CD4-positive, alpha-beta memory T cell (primary cell): ENCODE measurements at regions not wholly inside any gene's neighbourhood (a gene's known extent, or its start where the extent isn't known, plus 50 kb on each side); places are given as distances from the start of the nearest gene placed in this dataset.

ENCODE experiments used
- CTCF ChIA-PET: fragments of 350-600 bp; sonication (Branson Sonifier 250); formaldehyde crosslinking; loops from one replicate; lab custom pipeline; 2021; ENCODE audit warnings: inconsistent platforms; ENCODE audit not compliant: partially characterized antibody; lab: Charles Lee
- POLR2A ChIA-PET: fragments of 350-600 bp; sonication (Branson Sonifier 250); formaldehyde crosslinking; loops from one replicate; lab custom pipeline; 2021; ENCODE audit not compliant: partially characterized antibody; lab: Charles Lee
- DNase-seq, 5 donors: peaks; one replicate each; pipeline versions ENCODE4 v3.0.0 to v3.0.0-alpha.2; 2020 to 2022; ENCODE audit warnings: mixed read lengths in 1 of 5
- H3K27ac ChIP-seq: one replicate; pipeline ENCODE4 v1.7.0; 2013; ENCODE audit warnings: low read depth, low read length
- H3K27me3 ChIP-seq: 2 replicates; pipeline ENCODE4 v1.7.0; 2013; ENCODE audit warnings: mild to moderate bottlenecking, low read length, moderate library complexity; ENCODE audit not compliant: insufficient read depth
- H3K36me3 ChIP-seq: 2 replicates; pipeline ENCODE4 v1.7.0; 2013; ENCODE audit warnings: mild to moderate bottlenecking, low read length, moderate library complexity; ENCODE audit not compliant: insufficient read depth
- H3K4me1 ChIP-seq: 2 replicates; pipeline ENCODE4 v1.7.0; 2013; ENCODE audit warnings: mild to moderate bottlenecking, low read length, moderate library complexity; ENCODE audit not compliant: insufficient read depth
- H3K4me3 ChIP-seq, 2 donors: one replicate each; pipeline ENCODE4 v1.7.0; 2013; ENCODE audit warnings: low read length in 2 of 2, mild to moderate bottlenecking in 1 of 2
- H3K9me3 ChIP-seq, 2 donors: one replicate each; pipeline ENCODE4 v1.7.0; 2013; ENCODE audit warnings: low read length in 2 of 2, control low read depth in 1 of 2; ENCODE audit not compliant: control insufficient read depth in 1 of 2
- H3K27ac Mint-ChIP-seq, 7 donors: one replicate each; pipeline ENCODE4 v1.8.0; 2020 to 2021; ENCODE audit warnings: mixed read lengths in 7 of 7, mild to moderate bottlenecking in 6 of 7, inconsistent platforms in 3 of 7, moderate library complexity in 3 of 7
- H3K27me3 Mint-ChIP-seq, 2 donors: one replicate each; pipeline ENCODE4 v1.8.0; 2020 to 2021; ENCODE audit warnings: mixed read lengths in 2 of 2
- H3K36me3 Mint-ChIP-seq, 2 donors: one replicate each; pipeline ENCODE4 v1.8.0; 2020 to 2021; ENCODE audit warnings: mixed read lengths in 2 of 2, inconsistent platforms in 1 of 2, mild to moderate bottlenecking in 1 of 2
- H3K4me1 Mint-ChIP-seq, 4 donors: one replicate each; pipeline ENCODE4 v1.8.0; 2020 to 2021; ENCODE audit warnings: mixed read lengths in 4 of 4, mild to moderate bottlenecking in 1 of 4
- H3K4me3 Mint-ChIP-seq, 8 donors: one replicate each; pipeline ENCODE4 v1.8.0; 2020 to 2021; ENCODE audit warnings: mixed read lengths in 8 of 8, mild to moderate bottlenecking in 7 of 8, moderate library complexity in 6 of 8, inconsistent platforms in 3 of 8
- H3K9me3 Mint-ChIP-seq, 8 donors: one replicate each; pipeline ENCODE4 v1.8.0; 2020 to 2021; ENCODE audit warnings: mixed read lengths in 8 of 8, mild to moderate bottlenecking in 5 of 8, inconsistent platforms in 3 of 8, moderate library complexity in 1 of 8
- intact Hi-C: fragments of 100-400 bp; cut with micrococcal nuclease; formaldehyde crosslinking; loops from one replicate; pipeline ENCODE4 v1.15.1; 2023

DNA sequence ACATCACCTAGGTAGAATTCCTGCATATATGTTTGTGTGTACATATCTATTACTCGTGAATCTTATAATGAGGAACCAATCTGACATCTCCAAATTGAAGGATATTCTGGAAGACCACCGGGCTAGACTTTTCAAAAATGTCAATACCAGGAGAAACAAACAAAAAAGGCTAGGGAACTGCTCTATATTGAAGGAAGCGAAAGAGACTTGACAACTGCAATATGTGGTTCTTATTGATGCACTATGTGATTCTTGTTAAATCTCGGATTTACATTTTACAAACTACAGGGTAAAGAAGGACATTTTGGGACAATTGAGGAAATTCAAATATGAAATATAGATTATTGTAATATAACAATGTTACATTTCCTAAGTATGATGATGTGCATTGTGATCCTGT is 137.5 kb upstream of the CCDC54 start:
- peaks cover 11 to 19% (median 16%) of the 10 kb centered on the region in 4 donors for H3K4me1 Mint-ChIP-seq
- intact Hi-C loops = loop anchor here (1.0 to 10.0 kb wide), 4 partner anchors 191 to 1165 kb away; partner anchors contain the start of gene BBX
- H3K9me3 Mint-ChIP-seq = no peaks in the 10 kb centered on the region
- Histone ChIP-seq H3K4me1 (peaks cover 13% of the 10 kb centered on the region), H3K4me3 (no peak overlapping the region), H3K36me3 (no peaks in the 10 kb centered on the region), H3K27me3 (no peaks in the 10 kb centered on the region), H3K9me3 (no peaks in the 10 kb centered on the region), H3K27ac (no peak overlapping the region)
- H3K36me3 Mint-ChIP-seq = no peaks in the 10 kb centered on the region
- ChIA-PET POLR2A (no interaction called here), CTCF (interaction anchor here (1.1 to 5.7 kb wide), 3 partner anchors 182 to 688 kb away, joined by 3 to 49 read pairs (median 3); no protein-coding TSS in a partner anchor)
- no peak overlapping the region for H3K27ac Mint-ChIP-seq
- peak overlapping the region; percentile 69 to 90 (median 86) for H3K4me3 Mint-ChIP-seq
- no peak for DNase-seq
- peaks cover 0 to 4% of the 10 kb centered on the region in 2 donors for H3K27me3 Mint-ChIP-seq

DNA sequence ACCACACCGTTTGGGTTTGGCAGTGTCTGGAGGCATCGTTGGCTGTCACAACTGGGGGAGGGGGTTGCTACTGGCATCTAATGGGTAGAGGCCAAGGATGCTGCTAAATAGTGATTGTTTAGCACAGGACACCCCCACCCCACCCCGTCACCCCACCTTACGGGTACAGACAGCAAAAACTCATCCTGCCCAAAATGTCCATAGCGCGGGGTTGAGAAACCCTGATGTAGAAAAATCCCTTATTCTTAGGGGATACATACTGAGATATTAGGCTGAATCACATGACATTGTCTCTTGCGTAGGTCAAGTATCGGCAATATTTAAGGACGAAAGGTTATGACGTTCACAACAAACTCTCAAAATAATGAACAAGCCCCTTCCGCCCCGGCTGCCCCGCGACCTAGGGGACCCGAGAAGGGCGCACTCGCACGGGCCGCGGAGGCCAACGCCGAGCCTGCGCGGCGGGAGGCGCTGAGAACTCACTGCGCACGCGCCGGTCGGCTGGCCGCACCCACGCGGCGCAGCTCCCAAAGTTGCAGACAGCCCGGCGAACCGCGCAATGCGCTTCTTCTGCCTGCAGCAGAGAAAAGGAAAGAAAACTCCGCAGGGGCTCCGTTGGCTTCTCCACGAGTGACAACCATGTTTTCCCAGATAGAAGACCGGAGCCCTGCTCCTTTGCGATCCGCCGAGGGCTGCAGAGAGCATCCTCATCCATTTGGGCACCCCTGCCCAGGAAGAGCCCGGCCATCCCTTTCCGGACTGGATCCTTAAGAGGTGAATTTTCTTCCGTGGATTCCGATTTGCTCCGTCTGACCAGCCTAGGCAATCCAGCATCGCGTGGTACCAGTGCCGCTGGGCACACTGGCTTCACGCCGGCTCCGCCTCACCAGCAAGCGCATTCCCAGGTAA is 136.8 kb upstream of the CCDC54 start:
- ChIA-PET POLR2A (no interaction called here), CTCF (no interaction called here)
- H3K27me3 Mint-ChIP-seq = peaks cover 0 to 4% of the 10 kb centered on the region in 2 donors
- intact Hi-C loops = loop anchor here (1.0 to 2.0 kb wide), 2 partner anchors 190 to 282 kb away; partner anchors contain the start of gene BBX
- Histone ChIP-seq H3K27me3 (no peaks in the 10 kb centered on the region), H3K4me1 (peaks cover 12% of the 10 kb centered on the region), H3K9me3 (no peaks in the 10 kb centered on the region), H3K27ac (peak overlapping the region; percentile 18), H3K4me3 (peak overlapping the region; percentile 59 to 74), H3K36me3 (no peaks in the 10 kb centered on the region)
- H3K27ac Mint-ChIP-seq = peak overlapping the region in 4 of 7 donors; percentile 20 to 87 (median 47)
- DNase-seq = peak; percentile 59 to 77 (median 74)
- no peaks in the 10 kb centered on the region for H3K9me3 Mint-ChIP-seq
- H3K4me1 Mint-ChIP-seq = peaks cover 11 to 19% (median 16%) of the 10 kb centered on the region in 4 donors
- H3K4me3 Mint-ChIP-seq = peak overlapping the region; percentile 85 to 93 (median 90)
- no peaks in the 10 kb centered on the region for H3K36me3 Mint-ChIP-seq

DNA sequence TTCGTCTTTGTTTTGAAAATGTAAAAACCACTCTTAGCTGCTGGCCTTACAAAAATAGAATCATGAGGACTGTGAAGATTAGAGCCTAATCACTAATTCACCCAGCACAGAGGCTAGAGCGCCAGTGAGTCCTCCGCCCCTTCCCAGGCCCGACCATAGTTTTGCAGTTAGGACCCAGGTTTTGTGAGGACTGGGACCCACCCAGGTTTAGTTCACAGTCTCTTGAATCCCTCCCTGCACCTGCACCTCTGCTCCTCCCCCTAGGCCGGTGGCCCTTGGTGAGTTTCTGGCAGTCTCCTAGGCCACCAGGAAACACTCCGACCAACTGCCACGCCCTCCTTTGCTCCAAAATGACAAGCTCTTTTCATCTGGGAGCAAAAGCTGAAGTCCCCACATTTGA is 136.0 kb upstream of the CCDC54 start:
- intact Hi-C loops = loop anchor here (2.0 kb wide), 1 partner anchor 282 kb away; the partner anchor contains the start of gene BBX
- peak overlapping the region; percentile 18 for H3K27ac ChIP-seq
- no peaks in the 10 kb centered on the region for H3K36me3 ChIP-seq
- Mint-ChIP-seq H3K9me3 (no peaks in the 10 kb centered on the region), H3K27me3 (peaks cover 0 to 2% of the 10 kb centered on the region in 2 donors), H3K27ac (peak overlapping the region in 4 of 7 donors; percentile 14 to 68 (median 22)), H3K4me1 (peaks cover 6 to 16% (median 10%) of the 10 kb centered on the region in 4 donors), H3K4me3 (peak overlapping the region; percentile 85 to 93 (median 90)), H3K36me3 (no peaks in the 10 kb centered on the region)
- H3K4me1 ChIP-seq = peaks cover 8% of the 10 kb centered on the region
- DNase-seq = peak in 1 of 5 donors; percentile 1
- ChIA-PET CTCF (interaction anchor here (0.5 to 1.6 kb wide), 4 partner anchors 28 to 189 kb away, joined by 3 to 4 read pairs (median 3); no protein-coding TSS in a partner anchor), POLR2A (no interaction called here)
- no peaks in the 10 kb centered on the region for H3K27me3 ChIP-seq
- H3K4me3 ChIP-seq = peak overlapping the region; percentile 59 to 74
- no peaks in the 10 kb centered on the region for H3K9me3 ChIP-seq

DNA sequence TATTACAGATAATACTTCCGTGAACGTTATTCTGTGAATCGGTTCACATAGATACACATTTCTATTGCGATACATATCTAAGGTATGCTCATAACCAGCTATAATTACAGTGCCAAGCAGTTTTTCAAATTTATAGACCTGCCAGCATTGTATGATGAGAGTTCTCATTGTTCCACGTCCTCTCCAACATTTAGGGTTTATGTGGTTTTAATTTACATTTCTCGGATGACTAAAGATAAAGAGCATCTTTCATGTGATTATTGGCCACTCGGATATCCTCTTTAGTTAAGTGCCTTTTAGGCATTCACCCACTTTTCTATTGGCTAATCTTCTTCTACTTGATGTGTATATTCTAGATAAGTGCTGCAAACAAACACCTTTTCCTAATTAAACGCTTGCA is 134.7 kb upstream of the CCDC54 start:
- peaks cover 6 to 16% (median 10%) of the 10 kb centered on the region in 4 donors for H3K4me1 Mint-ChIP-seq
- no peak for DNase-seq
- H3K27me3 Mint-ChIP-seq = peaks cover 0 to 2% of the 10 kb centered on the region in 2 donors
- no peak overlapping the region for H3K27ac ChIP-seq
- no peak overlapping the region for H3K4me3 ChIP-seq
- no peaks in the 10 kb centered on the region for H3K36me3 Mint-ChIP-seq
- H3K4me1 ChIP-seq = peaks cover 8% of the 10 kb centered on the region
- H3K36me3 ChIP-seq = no peaks in the 10 kb centered on the region
- H3K4me3 Mint-ChIP-seq = peak overlapping the region in 3 of 8 donors; percentile 11 to 49 (median 41)
- H3K27ac Mint-ChIP-seq = no peak overlapping the region
- no peaks in the 10 kb centered on the region for H3K9me3 Mint-ChIP-seq
- no peaks in the 10 kb centered on the region for H3K9me3 ChIP-seq
- POLR2A ChIA-PET = no interaction called here
- intact Hi-C loops = no loop called here
- CTCF ChIA-PET = interaction anchor here (1.6 kb wide), 2 partner anchors 179 to 188 kb away, joined by 3 to 4 read pairs; no protein-coding TSS in a partner anchor
- no peaks in the 10 kb centered on the region for H3K27me3 ChIP-seq

DNA sequence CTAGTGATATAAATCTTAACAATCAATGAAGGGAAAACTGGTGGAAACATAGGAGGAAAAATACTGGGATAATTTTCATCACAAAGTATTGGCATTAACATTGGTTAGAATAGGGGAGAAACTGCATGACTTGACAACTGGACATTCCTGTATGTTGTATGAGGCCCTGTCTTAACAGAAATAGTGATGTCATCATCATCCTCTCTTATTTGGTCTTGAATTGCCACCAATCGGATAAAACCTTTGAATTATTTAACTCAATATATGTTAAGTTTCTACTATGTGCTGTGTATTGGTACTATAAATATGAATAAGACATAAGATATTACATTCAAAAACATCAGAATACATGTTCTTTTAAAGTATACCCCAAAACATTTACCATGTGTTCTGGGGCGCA is 130.1 kb upstream of the CCDC54 start:
- POLR2A ChIA-PET = no interaction called here

DNA sequence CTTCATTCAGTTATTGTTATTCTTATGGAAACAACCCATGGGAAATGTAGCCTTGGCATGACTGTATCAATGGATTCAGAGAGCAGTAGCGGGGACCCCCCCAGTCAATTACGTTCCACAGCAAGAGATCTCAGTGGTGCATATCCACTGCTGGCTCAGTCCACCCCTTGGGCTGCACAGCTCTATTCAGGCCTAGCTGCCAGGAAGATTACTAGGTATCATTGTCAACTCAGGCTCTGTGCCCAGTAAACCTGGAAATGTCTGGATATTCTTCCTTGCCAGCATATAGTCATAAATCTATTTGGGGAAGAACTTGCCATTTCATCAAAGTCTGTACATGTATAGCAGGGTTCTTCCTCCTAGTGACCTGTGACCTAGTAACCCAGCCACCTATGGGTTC is 128.1 kb upstream of the CCDC54 start:
- Histone ChIP-seq H3K4me1 (no peaks in the 10 kb centered on the region), H3K27me3 (no peaks in the 10 kb centered on the region), H3K9me3 (no peaks in the 10 kb centered on the region), H3K36me3 (no peaks in the 10 kb centered on the region), H3K27ac (no peak overlapping the region), H3K4me3 (no peak overlapping the region)
- no peak for DNase-seq
- ChIA-PET POLR2A (no interaction called here), CTCF (interaction anchor here (1.4 kb wide), 1 partner anchor 23 kb away, joined by 5 read pairs; no protein-coding TSS in a partner anchor)
- no peaks in the 10 kb centered on the region for H3K9me3 Mint-ChIP-seq
- H3K36me3 Mint-ChIP-seq = no peaks in the 10 kb centered on the region
- intact Hi-C loops = no loop called here
- no peak overlapping the region for H3K4me3 Mint-ChIP-seq
- H3K4me1 Mint-ChIP-seq = no peaks in the 10 kb centered on the region
- H3K27ac Mint-ChIP-seq = no peak overlapping the region
- H3K27me3 Mint-ChIP-seq = no peaks in the 10 kb centered on the region

More for the DNA sequence above, 130.1 kb upstream of the CCDC54 start:
- no peaks in the 10 kb centered on the region for H3K9me3 ChIP-seq
- CTCF ChIA-PET = interaction anchor here (1.9 to 2.4 kb wide), 2 partner anchors 11 to 24 kb away, joined by 4 to 10 read pairs; no protein-coding TSS in a partner anchor
- no peak overlapping the region for H3K27ac ChIP-seq
- Mint-ChIP-seq H3K27me3 (no peaks in the 10 kb centered on the region), H3K4me1 (no peaks in the 10 kb centered on the region), H3K27ac (no peak overlapping the region), H3K9me3 (no peaks in the 10 kb centered on the region), H3K4me3 (no peak overlapping the region), H3K36me3 (no peaks in the 10 kb centered on the region)
- H3K4me1 ChIP-seq = no peaks in the 10 kb centered on the region
- H3K4me3 ChIP-seq = no peak overlapping the region
- no peak for DNase-seq
- no peaks in the 10 kb centered on the region for H3K27me3 ChIP-seq
- intact Hi-C loops = no loop called here
- no peaks in the 10 kb centered on the region for H3K36me3 ChIP-seq

DNA sequence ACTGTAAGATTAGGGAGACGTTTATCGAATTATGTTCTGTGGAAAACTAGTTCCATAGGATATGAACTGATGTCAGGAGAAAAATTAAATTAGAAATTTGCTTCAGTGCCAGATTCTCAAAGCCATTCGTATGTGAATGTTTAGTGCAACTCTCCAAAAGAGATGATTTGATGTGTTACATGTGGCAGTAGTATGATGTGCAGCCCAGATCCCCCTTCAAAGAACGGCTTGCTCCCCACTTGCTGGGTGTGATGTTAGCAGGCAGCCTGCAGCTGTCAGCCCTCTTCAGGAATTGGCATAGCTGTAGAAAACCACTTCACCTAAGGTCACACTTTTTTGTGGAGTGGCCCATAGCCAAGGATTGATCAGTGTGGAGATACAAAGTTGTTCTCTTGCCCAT is 127.0 kb upstream of the CCDC54 start:
- no peak overlapping the region for H3K27ac ChIP-seq
- intact Hi-C loops = no loop called here
- no peak overlapping the region for H3K4me3 ChIP-seq
- H3K4me1 ChIP-seq = no peaks in the 10 kb centered on the region
- H3K4me3 Mint-ChIP-seq = no peak overlapping the region
- H3K27ac Mint-ChIP-seq = no peak overlapping the region
- H3K27me3 Mint-ChIP-seq = peaks cover 2 to 5% of the 10 kb centered on the region in 2 donors
- no peaks in the 10 kb centered on the region for H3K27me3 ChIP-seq
- no peaks in the 10 kb centered on the region for H3K36me3 ChIP-seq
- H3K36me3 Mint-ChIP-seq = no peaks in the 10 kb centered on the region
- H3K9me3 Mint-ChIP-seq = no peaks in the 10 kb centered on the region
- no peaks in the 10 kb centered on the region for H3K4me1 Mint-ChIP-seq
- ChIA-PET POLR2A (no interaction called here), CTCF (interaction anchor here (1.0 kb wide), 1 partner anchor 21 kb away, joined by 3 read pairs; no protein-coding TSS in a partner anchor)
- no peak for DNase-seq
- H3K9me3 ChIP-seq = no peaks in the 10 kb centered on the region
